Adrenal gland (tissue), 5 donors: ENCODE measurements at regions not wholly inside any gene's neighbourhood (a gene's known extent, or its start where the extent isn't known, plus 50 kb on each side); places are given as distances from the start of the nearest gene placed in this dataset.

Source experiments
- CTCF ChIP-seq, 6 experiments: fragments of 450-650 bp in 4 of 6; fragments of 200-600 bp in 2 of 6; sonication (generic) in 1 of 6; IDR thresholded peaks; 1 replicate in 5 of 6; 2 replicates in 1 of 6; pipeline versions ENCODE4 v1.5.1 to v1.8.0; 2016 to 2021; ENCODE audit warnings: antibody characterized with exemption in 6 of 6, mild to moderate bottlenecking in 2 of 6, moderate library complexity in 1 of 6
- POLR2A ChIP-seq, 2 donors: fragments of 450-650 bp; IDR thresholded peaks; one replicate each; pipeline ENCODE4 v1.6.1; 2017; ENCODE audit warnings: antibody characterized with exemption in 2 of 2, mild to moderate bottlenecking in 2 of 2, moderate library complexity in 1 of 2
- donor health status: DM: no; HTN: no; CAD: no.

- TF ChIP-seq POLR2A (IDR thresholded peaks at IDR 0.05) (no peak), CTCF (IDR thresholded peaks at IDR 0.05) (no peak)
These were observed 532.9 kb upstream of the CRIM1 start for GRCh38 chr2:35822716-35823115.
